ENCODE measurements at regions not wholly inside any gene's neighbourhood (a gene's known extent, or its start where the extent isn't known, plus 50 kb on each side); places are given as distances from the start of the nearest gene placed in this dataset.

DNA sequence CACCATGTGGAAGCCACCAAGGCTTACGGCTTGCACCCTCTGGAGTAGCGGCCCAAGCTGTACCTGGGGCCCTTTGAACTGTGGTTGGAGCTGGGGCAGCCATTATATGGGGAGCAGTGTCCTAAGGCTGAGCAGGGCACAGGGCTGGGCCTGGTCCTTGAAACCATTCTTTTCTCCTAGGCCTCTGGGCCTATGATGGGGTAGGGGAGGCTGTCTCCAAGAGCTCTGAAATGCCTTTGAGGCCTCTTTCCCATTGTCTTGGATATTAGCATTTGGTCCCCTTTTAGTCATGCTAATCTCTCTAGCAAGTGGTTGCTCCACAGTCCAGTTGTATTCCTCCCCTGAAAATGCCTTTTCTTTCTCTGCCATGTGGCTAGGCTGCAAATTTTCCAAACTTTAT lies 96.4 kb upstream of the ARX start:
- no peak for TF ChIP-seq POLR2A (IDR thresholded peaks at IDR 0.05)
- TF ChIP-seq, protein P1, sequence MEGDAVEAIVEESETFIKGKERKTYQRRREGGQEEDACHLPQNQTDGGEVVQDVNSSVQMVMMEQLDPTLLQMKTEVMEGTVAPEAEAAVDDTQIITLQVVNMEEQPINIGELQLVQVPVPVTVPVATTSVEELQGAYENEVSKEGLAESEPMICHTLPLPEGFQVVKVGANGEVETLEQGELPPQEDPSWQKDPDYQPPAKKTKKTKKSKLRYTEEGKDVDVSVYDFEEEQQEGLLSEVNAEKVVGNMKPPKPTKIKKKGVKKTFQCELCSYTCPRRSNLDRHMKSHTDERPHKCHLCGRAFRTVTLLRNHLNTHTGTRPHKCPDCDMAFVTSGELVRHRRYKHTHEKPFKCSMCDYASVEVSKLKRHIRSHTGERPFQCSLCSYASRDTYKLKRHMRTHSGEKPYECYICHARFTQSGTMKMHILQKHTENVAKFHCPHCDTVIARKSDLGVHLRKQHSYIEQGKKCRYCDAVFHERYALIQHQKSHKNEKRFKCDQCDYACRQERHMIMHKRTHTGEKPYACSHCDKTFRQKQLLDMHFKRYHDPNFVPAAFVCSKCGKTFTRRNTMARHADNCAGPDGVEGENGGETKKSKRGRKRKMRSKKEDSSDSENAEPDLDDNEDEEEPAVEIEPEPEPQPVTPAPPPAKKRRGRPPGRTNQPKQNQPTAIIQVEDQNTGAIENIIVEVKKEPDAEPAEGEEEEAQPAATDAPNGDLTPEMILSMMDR (IDR thresholded peaks at IDR 0.05), result no peak
- no peak for TF ChIP-seq POLR2AphosphoS5 (IDR thresholded peaks at IDR 0.05)

All from breast epithelium (tissue), 3 donors.